A673 (cell line): ENCODE measurements at regions not wholly inside any gene's neighbourhood (a gene's known extent, or its start where the extent isn't known, plus 50 kb on each side); places are given as distances from the start of the nearest gene placed in this dataset.

ENCODE experiments used
- CTCF ChIP-seq: fragments of 300-800, 200-600 bp; sonication (generic); conservative IDR thresholded peaks from 2 replicates; pipeline ENCODE4 v1.5.1; 2017; ENCODE audit warnings: low read depth, mild to moderate bottlenecking, antibody characterized with exemption, low read length, moderate library complexity, mixed read lengths
- EZH2 ChIP-seq: fragments of 200-600 bp; sonication (generic); IDR thresholded peaks from 2 replicates; pipeline ENCODE4 v1.6.1; 2017; ENCODE audit warnings: borderline replicate concordance, low read depth, mild to moderate bottlenecking, mixed read lengths, antibody characterized with exemption, low read length; ENCODE audit not compliant: poor library complexity, severe bottlenecking

- TF ChIP-seq CTCF (no peak), EZH2 (no peak)
Observed at GRCh38 chr2:223537115-223537514, 65.0 kb downstream of the SCG2 start.
